Motor neuron (in vitro differentiated cells): ENCODE measurements at regions not wholly inside any gene's neighbourhood (a gene's known extent, or its start where the extent isn't known, plus 50 kb on each side); places are given as distances from the start of the nearest gene placed in this dataset.
A peak's percentile ranks its signal among the peaks of the same experiment; 100 is the strongest.

Experiments used
- ATAC-seq, 8 experiments: fragments of 200-7000 bp; cut with Tn5 transposase; replicated peaks in 6 of 8; 2 replicates each; pipeline ENCODE4 v1.8.0; 2021; ENCODE audit warnings: mild to moderate bottlenecking in 8 of 8, moderate library complexity in 8 of 8
- H3K27ac ChIP-seq, 2 donors: fragments of 250-450 bp; sonication (Bioruptor Pico); 2 replicates each; pipeline ENCODE4 v1.9.0; 2021; ENCODE audit warnings: antibody characterized with exemption in 2 of 2, mild to moderate bottlenecking in 2 of 2, moderate library complexity in 1 of 2
- H3K4me1 ChIP-seq, 2 donors: fragments of 250-450 bp; sonication (Bioruptor Pico); replicated peaks in 1 of 2; 2 replicates each; pipeline ENCODE4 v1.6.1; 2021; ENCODE audit warnings: antibody characterized with exemption in 2 of 2, mild to moderate bottlenecking in 2 of 2, moderate library complexity in 1 of 2
- H3K4me3 ChIP-seq, 5 donors: fragments of 250-450 bp; sonication (Bioruptor Pico); 2 replicates each; pipeline ENCODE4 v1.9.0; 2021; ENCODE audit warnings: antibody characterized with exemption in 5 of 5, mild to moderate bottlenecking in 5 of 5, moderate library complexity in 4 of 5
- WGBS, 10 experiments: fragments of 450-650 bp; shearing (Covaris generic); methylation state at CpG; one replicate each; pipeline ENCODE4 v1.0.0; 2022; 5-methylcytosine and 5-hydroxymethylcytosine counted together
- in situ Hi-C, 9 experiments: fragments of 400-800 bp; cut with MboI; loops; one replicate each; pipeline ENCODE4 v1.15.0; 2021; ENCODE audit warnings: low sequenced_read_pairs in 9 of 9, low pct_unique_long_range_greater_than_20kb in 2 of 9; ENCODE audit not compliant: unreplicated experiment in 9 of 9

DNA sequence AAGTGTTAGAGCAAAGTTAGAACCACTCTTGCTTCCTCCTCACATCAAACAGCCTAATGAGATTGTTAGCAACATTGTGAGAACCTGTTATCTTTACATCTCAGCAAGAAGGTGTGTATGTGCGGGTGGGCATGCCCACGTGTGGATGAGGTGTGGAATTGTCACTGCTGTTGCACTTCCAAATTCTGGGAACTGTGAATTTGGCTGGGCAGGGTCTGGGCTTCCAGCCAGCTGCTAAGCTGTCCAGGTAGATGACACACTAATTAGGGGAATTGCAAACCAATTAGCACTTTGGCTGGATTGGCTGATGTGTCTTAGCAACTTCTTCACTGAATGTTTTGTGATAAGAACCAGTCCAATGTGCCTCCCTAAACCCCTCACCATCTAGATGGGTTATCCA lies 848.2 kb downstream of the DHX35 start:
- peaks cover 5 to 6% of the 10 kb centered on the region in 2 donors for H3K4me1 ChIP-seq
- H3K4me3 ChIP-seq = no peak overlapping the region
- in situ Hi-C loops = loop anchor here in 1 of 9 experiments (25.0 kb wide), 1 partner anchor 98 kb away; no protein-coding TSS in a partner anchor
- H3K27ac ChIP-seq = no peak overlapping the region
- no peak for ATAC-seq
- 58 to 100% (median 80%) methylated on average over 1 to 2 of the region's 2 CpGs; no CpG with 5 or more reads in 3 of the 10 experiments for WGBS, 10 experiments

DNA sequence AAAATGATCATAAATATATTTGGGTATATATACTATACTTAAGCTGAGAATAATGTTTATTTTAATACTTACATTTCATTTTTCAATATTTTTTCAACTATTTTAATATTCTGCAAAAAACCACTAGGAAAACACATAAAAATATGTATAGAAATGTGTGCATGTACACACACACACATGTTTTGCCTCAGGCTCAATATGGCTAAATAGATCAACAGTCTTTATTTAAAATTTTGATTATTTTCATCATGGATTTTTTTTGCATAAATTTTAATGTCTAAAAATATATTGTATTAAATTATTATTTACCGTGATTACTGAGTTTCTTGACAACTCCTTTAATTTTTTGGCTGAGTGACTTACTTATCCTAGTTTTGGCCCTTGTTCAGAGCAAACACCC lies 846.5 kb downstream of the DHX35 start:
- no peak overlapping the region for H3K4me3 ChIP-seq
- no peak overlapping the region for H3K27ac ChIP-seq
- in situ Hi-C loops = loop anchor here in 1 of 9 experiments (25.0 kb wide), 1 partner anchor 96 kb away; no protein-coding TSS in a partner anchor
- peak in 1 of 8 experiments; percentile 68 for ATAC-seq
- 0 to 88% (median 62%) methylated on average over 1 of the region's 1 CpG for WGBS, 10 experiments
- H3K4me1 ChIP-seq = peaks cover 5 to 6% of the 10 kb centered on the region in 2 donors

- 0 to 60% (median 36%) methylated on average over 1 of the region's 1 CpG; no CpG with 5 or more reads in 5 of the 10 experiments for WGBS, 10 experiments
- no peak overlapping the region for H3K27ac ChIP-seq
- in situ Hi-C loops = loop anchor here in 1 of 9 experiments (25.0 kb wide), 1 partner anchor 88 kb away; no protein-coding TSS in a partner anchor
- ATAC-seq = peak in 2 of 8 experiments; percentile 85 to 91
- no peaks in the 10 kb centered on the region for H3K4me1 ChIP-seq
- no peak overlapping the region for H3K4me3 ChIP-seq
Observed at GRCh38 chr20:39800548-39800947, 838.4 kb downstream of the DHX35 start.

- in situ Hi-C loops = loop anchor here in 1 of 9 experiments (25.0 kb wide), 1 partner anchor 88 kb away; no protein-coding TSS in a partner anchor
- H3K27ac ChIP-seq = no peak overlapping the region
- peak in 2 of 8 experiments; percentile 80 to 89 for ATAC-seq
- 0 to 94% (median 59%) methylated on average over 1 to 2 of the region's 2 CpGs; no CpG with 5 or more reads in 2 of the 10 experiments for WGBS, 10 experiments
- H3K4me3 ChIP-seq = no peak overlapping the region
- no peaks in the 10 kb centered on the region for H3K4me1 ChIP-seq
Observed at GRCh38 chr20:39800111-39800510, 838.0 kb downstream of the DHX35 start.

GRCh38 chr20:39799366-39799965 lies 837.3 kb downstream of the DHX35 start:
- in situ Hi-C loops = no loop called here
- Histone ChIP-seq H3K4me1 (no peaks in the 10 kb centered on the region), H3K27ac (no peak overlapping the region), H3K4me3 (no peak overlapping the region)
- 11 to 100% (median 85%) methylated on average over 2 of the region's 2 CpGs; no CpG with 5 or more reads in 3 of the 10 experiments for WGBS, 10 experiments
- no peak for ATAC-seq

DNA sequence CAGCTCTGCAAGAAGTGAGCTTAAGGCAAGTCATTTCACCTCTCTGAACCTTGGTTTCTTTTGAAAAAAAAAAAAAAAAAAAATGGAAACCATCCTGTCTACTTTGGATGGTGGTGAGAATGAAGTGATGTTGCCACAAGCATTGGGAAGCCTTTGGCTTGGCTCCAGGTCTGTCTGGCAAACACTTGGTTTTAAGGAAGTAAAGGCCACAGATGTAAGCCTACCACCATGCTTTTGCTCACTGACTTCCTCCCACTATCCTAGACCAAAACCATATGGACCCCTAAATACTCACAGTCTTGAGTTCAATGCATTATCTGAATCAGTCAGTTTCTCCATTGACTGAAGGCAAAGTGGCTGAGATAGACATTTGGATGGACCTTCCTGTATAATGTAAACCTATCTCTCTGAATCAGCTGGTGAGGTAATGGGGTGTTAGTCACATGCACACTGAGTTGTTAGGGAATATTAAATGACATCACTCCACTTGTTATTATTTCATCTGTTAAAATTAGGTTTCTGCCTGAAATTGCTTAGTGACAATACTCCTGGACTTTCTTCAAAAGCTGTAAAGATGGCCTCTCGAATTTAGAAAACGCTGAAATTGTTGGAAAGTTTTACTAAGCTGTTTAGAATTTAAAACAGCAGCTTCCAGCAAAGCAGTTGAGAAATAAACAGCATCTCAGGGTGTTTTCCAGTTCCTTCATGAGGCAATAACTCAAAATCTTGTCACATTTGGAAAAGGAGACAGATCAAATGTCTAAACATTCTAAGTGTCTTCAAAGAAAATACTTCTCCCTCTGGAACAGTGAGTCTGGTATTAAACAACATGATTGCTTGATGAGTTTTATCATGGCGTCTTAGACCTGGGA lies 833.5 kb downstream of the DHX35 start:
- in situ Hi-C loops = no loop called here
- H3K4me1 ChIP-seq = no peaks in the 10 kb centered on the region
- 6 to 79% (median 46%) methylated on average over 2 to 3 of the region's 3 CpGs; no CpG with 5 or more reads in 1 of the 10 experiments for WGBS, 10 experiments
- no peak overlapping the region for H3K27ac ChIP-seq
- H3K4me3 ChIP-seq = no peak overlapping the region
- peak in 4 of 8 experiments; percentile 20 to 94 (median 56) for ATAC-seq

DNA sequence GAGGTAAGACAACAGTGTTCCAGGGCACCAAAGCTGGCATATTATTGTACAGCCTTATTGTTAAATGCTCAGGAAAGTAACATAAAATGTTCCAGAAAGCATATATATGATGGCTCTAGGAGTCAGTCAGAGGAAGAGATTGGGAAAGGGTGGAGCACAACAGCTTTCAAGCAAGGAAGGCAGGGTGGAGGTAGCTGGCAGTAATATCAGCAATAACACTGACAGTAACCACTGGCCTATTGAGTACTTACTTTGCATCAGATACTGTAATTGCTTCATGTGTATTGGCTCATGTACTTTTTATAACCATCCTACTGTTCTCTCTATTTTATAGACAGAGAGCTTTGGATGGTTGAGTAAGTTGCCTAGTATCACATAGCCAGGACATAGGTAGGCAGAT lies 830.2 kb downstream of the DHX35 start:
- Histone ChIP-seq H3K4me3 (no peak overlapping the region), H3K4me1 (no peaks in the 10 kb centered on the region), H3K27ac (no peak overlapping the region)
- peak in 2 of 8 experiments; percentile 76 to 84 for ATAC-seq
- in situ Hi-C loops = no loop called here

GRCh38 chr20:39789411-39789810 lies 827.3 kb downstream of the DHX35 start:
- H3K27ac ChIP-seq = no peak overlapping the region
- no peak for ATAC-seq
- 83 to 100% (median 88%) methylated on average over 1 to 2 of the region's 3 CpGs; no CpG with 5 or more reads in 4 of the 10 experiments for WGBS, 10 experiments
- H3K4me3 ChIP-seq = no peak overlapping the region
- in situ Hi-C loops = no loop called here
- H3K4me1 ChIP-seq = no peaks in the 10 kb centered on the region

DNA sequence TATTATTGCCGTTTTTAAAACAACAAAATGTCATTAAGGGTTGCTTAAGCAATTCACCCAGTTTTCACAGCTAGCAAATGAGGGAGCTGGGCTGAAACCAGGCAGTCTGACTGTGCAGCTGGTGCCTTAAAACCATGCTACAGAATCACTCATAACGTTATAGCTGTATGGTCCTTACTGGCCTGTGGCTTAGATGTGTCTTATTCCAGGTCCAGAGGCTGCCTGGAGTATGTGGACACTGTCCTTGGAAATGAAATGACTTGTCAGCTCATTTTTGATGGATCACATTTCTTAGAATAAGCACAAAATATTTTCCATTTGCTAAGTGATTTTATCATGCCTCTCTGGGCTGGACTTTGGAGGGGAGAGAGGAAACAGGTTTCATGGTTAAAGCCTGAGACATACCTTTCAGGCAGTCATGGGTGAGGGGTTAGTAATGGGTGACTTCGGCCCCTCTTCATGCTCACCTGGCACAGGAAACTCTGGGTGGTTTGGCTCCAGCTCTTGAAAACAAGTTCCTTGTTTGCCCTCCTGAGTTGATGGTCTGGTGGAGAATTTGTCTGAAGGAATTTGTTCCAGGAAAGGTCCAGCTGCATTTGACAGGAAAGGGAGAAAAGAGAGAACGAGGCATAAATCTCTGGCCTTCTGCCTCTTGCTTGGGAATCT lies 823.2 kb downstream of the DHX35 start:
- Histone ChIP-seq H3K4me1 (no peaks in the 10 kb centered on the region), H3K4me3 (no peak overlapping the region), H3K27ac (no peak overlapping the region)
- WGBS, 10 experiments = 40 to 80% (median 70%) methylated on average over 1 to 4 of the region's 4 CpGs
- no peak for ATAC-seq
- in situ Hi-C loops = no loop called here

GRCh38 chr20:39784693-39785092 lies 822.5 kb downstream of the DHX35 start:
- WGBS, 10 experiments = 0 to 90% (median 63%) methylated on average over 1 of the region's 1 CpG; no CpG with 5 or more reads in 1 of the 10 experiments
- no peak for ATAC-seq
- Histone ChIP-seq H3K27ac (no peak overlapping the region), H3K4me1 (no peaks in the 10 kb centered on the region), H3K4me3 (no peak overlapping the region)
- in situ Hi-C loops = no loop called here

DNA sequence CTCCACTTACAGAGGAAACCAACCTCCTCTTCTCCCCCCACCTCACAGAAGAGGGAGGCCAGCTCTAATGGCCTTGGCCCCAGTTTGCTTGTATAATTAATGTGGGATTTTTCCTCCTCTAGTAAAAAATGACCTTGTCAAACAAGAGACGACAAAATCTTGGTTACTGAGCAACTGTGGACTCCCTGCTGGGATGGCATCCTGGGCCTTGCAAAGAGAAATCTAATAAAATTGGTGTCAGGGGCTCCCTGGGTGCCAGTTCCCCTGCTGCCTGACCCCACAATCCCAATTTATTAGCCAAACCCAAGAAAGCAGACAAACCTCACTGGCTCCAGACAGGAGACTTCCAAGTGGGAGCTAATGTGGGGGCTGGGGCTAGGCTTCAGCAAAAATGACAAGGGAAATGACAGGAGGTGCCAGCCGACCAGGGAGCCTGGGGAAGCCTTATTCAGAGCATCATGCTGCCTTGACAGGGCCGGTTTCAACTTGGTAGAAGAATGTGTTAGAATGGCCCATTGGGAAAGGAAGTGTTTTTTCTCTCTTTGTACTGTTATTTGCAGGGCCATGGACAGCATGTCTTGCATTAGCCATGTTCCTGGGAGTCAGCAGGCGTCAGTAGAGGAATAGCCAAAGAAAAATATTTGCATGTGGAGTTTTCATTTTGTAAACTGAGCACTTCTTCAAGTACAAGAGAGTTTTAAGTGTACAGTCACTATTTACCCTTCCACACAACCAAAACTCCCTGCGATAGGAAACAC lies 816.9 kb downstream of the DHX35 start:
- H3K4me3 ChIP-seq = no peak overlapping the region
- peaks cover 7 to 8% of the 10 kb centered on the region in 2 donors for H3K4me1 ChIP-seq
- peak in 4 of 8 experiments; percentile 21 to 89 (median 39) for ATAC-seq
- WGBS, 10 experiments = 37 to 100% (median 53%) methylated on average over 1 to 4 of the region's 5 CpGs; no CpG with 5 or more reads in 1 of the 10 experiments
- H3K27ac ChIP-seq = peak overlapping the region in 1 of 2 donors; percentile 37
- in situ Hi-C loops = no loop called here

DNA sequence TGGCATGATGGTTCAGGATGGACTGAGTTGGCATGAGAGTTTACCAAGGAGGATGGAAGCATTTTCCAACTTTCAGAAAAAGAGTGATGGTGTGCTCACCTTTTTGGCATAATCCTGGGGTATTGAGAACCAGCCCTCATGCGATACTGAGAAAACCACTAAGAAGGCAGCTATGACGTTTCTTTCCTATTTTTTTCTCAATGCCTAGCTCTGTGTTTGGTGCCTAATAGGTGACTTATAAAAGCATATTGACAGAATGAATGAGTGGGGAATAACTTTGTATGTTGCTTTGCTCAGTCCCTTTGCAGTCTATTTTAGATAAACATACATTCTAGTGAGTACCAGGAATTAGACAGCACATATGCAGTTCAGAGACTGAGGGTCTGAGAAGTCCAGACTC lies 816.3 kb downstream of the DHX35 start:
- ATAC-seq = no peak
- no peak overlapping the region for H3K27ac ChIP-seq
- H3K4me3 ChIP-seq = no peak overlapping the region
- in situ Hi-C loops = no loop called here
- H3K4me1 ChIP-seq = peaks cover 7 to 8% of the 10 kb centered on the region in 2 donors
- WGBS, 10 experiments = 49 to 100% (median 94%) methylated on average over 1 to 2 of the region's 2 CpGs; no CpG with 5 or more reads in 3 of the 10 experiments
